K562 (cell line): ENCODE measurements at regions not wholly inside any gene's neighbourhood (a gene's known extent, or its start where the extent isn't known, plus 50 kb on each side); places are given as distances from the start of the nearest gene placed in this dataset.

Experiments
- ATAC-seq: fragments of 200-7000 bp; cut with Tn5 transposase; 3 replicates; pipeline ENCODE4 v1.9.1; 2020; ENCODE audit warnings: moderate library complexity
- BruUV-seq: library from RNA; stranded (reverse); fragments of 400-500 nt; replicated peaks from 2 replicates; lab custom pipeline; 2021; lab: Mats Ljungman, UMichigan
- CTCF ChIA-PET: fragments of 300-600 bp; formaldehyde crosslinking; extraction: SDS; loops from one replicate; lab custom pipeline; 2021; ENCODE audit warnings: low intra/inter-chr PET ratio; lab: Yijun Ruan, JAX
- POLR2A ChIA-PET: fragments of 300-600, 350-650 bp; sonication (Branson Sonifier 250); formaldehyde crosslinking; extraction: SDS; loops from one replicate; lab custom pipeline; 2021; ENCODE audit warnings: antibody characterized with exemption, inconsistent platforms; lab: Yijun Ruan, JAX
- DNase-seq, 4 experiments: peaks; one replicate each; pipeline versions ENCODE4 v3.0.0 to v3.0.0-alpha.2; 2011 to 2018; ENCODE audit warnings: low spot score in 3 of 4, mixed read lengths in 3 of 4; ENCODE audit errors: extremely low read depth in 1 of 4
- FAIRE-seq: peaks from 2 replicates; lab custom pipeline; 2011; peaks lifted over from hg19 to GRCh38; lab: Jason Lieb, UNC
- H2AFZ ChIP-seq: 2 replicates; pipeline ENCODE4 v1.6.0; 2011; ENCODE audit warnings: low read depth, low read length, control low read depth, inconsistent platforms
- H3K27ac ChIP-seq: fragments of 200-600 bp; 3 replicates; pipeline ENCODE4 v1.8.0; 2011; ENCODE audit warnings: low read depth, mild to moderate bottlenecking, control low read depth, inconsistent platforms, low read length, moderate library complexity, mixed read lengths; ENCODE audit errors: extremely low read depth
- H3K27me3 ChIP-seq, 2 experiments: fragments of 300-600 bp in 1 of 2; 2 replicates in 1 of 2; 3 replicates in 1 of 2; pipeline versions ENCODE4 v1.6.0 to v1.8.0; 2011; ENCODE audit warnings: inconsistent platforms in 2 of 2, low read length in 2 of 2, mild to moderate bottlenecking in 1 of 2, mixed read lengths in 1 of 2, moderate library complexity in 1 of 2; ENCODE audit not compliant: control insufficient read depth in 2 of 2, insufficient read depth in 2 of 2
- H3K36me3 ChIP-seq: fragments of 300-600 bp; 3 replicates; pipeline ENCODE4 v1.8.0; 2011; ENCODE audit warnings: mild to moderate bottlenecking, low read length, inconsistent platforms; ENCODE audit not compliant: control insufficient read depth, insufficient read depth
- H3K4me1 ChIP-seq, 2 experiments: fragments of 200-600 bp in 1 of 2; replicated peaks in 1 of 2; 2 replicates in 1 of 2; 3 replicates in 1 of 2; pipeline versions ENCODE4 v1.5.1 to v1.8.0; 2011; ENCODE audit warnings: inconsistent platforms in 2 of 2, low read length in 2 of 2, mild to moderate bottlenecking in 1 of 2, mixed read lengths in 1 of 2, moderate library complexity in 1 of 2; ENCODE audit not compliant: control insufficient read depth in 2 of 2, insufficient read depth in 2 of 2
- H3K4me2 ChIP-seq: 2 replicates; pipeline ENCODE4 v1.6.1; 2011; ENCODE audit warnings: low read length, control low read depth, inconsistent platforms, mixed read lengths; ENCODE audit not compliant: insufficient read depth
- H3K4me3 ChIP-seq: fragments of 200-600 bp; sonication (generic), shearing (Covaris generic); 2 replicates; pipeline ENCODE4 v1.5.1; 2016; ENCODE audit warnings: control low read depth, inconsistent platforms
- H3K79me2 ChIP-seq: fragments of 200-600 bp; 3 replicates; pipeline ENCODE4 v1.8.0; 2011; ENCODE audit warnings: low read length, inconsistent platforms; ENCODE audit not compliant: control insufficient read depth, insufficient read depth
- H3K9ac ChIP-seq, 2 experiments: 2 replicates each; pipeline versions ENCODE4 v1.6.0 to v1.6.1; 2011; ENCODE audit warnings: low read depth in 2 of 2, low read length in 2 of 2, control low read depth in 1 of 2, inconsistent platforms in 1 of 2, mild to moderate bottlenecking in 1 of 2, mixed read lengths in 1 of 2; ENCODE audit not compliant: insufficient read depth in 1 of 2
- H3K9me1 ChIP-seq: one replicate; pipeline ENCODE4 v1.6.0; 2011; ENCODE audit warnings: inconsistent platforms, mild to moderate bottlenecking, low read length, moderate library complexity; ENCODE audit not compliant: control insufficient read depth, insufficient read depth
- H3K9me3 ChIP-seq: replicated peaks from 2 replicates; pipeline ENCODE4 v1.5.1; 2011; ENCODE audit warnings: low read depth, low read length, inconsistent platforms; ENCODE audit not compliant: control insufficient read depth, insufficient read depth
- H4K20me1 ChIP-seq: replicated peaks from 2 replicates; pipeline ENCODE4 v1.6.1; 2011; ENCODE audit warnings: low read length, inconsistent platforms, mixed read lengths; ENCODE audit not compliant: control insufficient read depth, insufficient read depth
- E2F3 ChIP-seq: fragments of 250-450 bp; sonication (Bioruptor Pico); IDR thresholded peaks from 2 replicates; pipeline ENCODE4 v1.4.0; 2020; ENCODE audit warnings: mild to moderate bottlenecking
- IRF2 ChIP-seq: sonication (generic); formaldehyde crosslinking; IDR thresholded peaks from 2 replicates; pipeline ENCODE4 v1.8.1; 2022; ENCODE audit warnings: mild to moderate bottlenecking, missing genetic modification reagents
- PPARD ChIP-seq: fragments of 250-450 bp; sonication (Bioruptor Pico); IDR thresholded peaks from 2 replicates; pipeline ENCODE4 v1.8.0; 2022; ENCODE audit warnings: inconsistent platforms, mild to moderate bottlenecking, moderate library complexity
- PRMT5 ChIP-seq: sonication (generic); formaldehyde crosslinking; IDR thresholded peaks from 2 replicates; pipeline ENCODE4 v1.5.0; 2020; ENCODE audit warnings: missing genetic modification reagents
- RFX5 ChIP-seq: IDR thresholded peaks from 2 replicates; pipeline ENCODE4 v1.6.1; 2011; ENCODE audit warnings: low read depth, mild to moderate bottlenecking, improper control_type of control experiment, low read length
- SP1 ChIP-seq: sonication (generic); formaldehyde crosslinking; IDR thresholded peaks from 2 replicates; pipeline ENCODE4 v1.8.1; 2022; ENCODE audit warnings: mild to moderate bottlenecking, missing genetic modification reagents
- STAG1 ChIP-seq: sonication (generic); formaldehyde crosslinking; IDR thresholded peaks from 2 replicates; pipeline ENCODE4 v1.5.0; 2020; ENCODE audit warnings: missing genetic modification reagents, borderline replicate concordance
- WGBS: fragments of 100-300 bp; shearing (Covaris generic); methylation state at CpG from one replicate; pipeline ENCODE4 v1.1.6; 2016; ENCODE audit warnings: low coverage, mixed read lengths; ENCODE audit not compliant: insufficient coverage; ENCODE audit errors: missing lambda C conversion rate; 5-methylcytosine and 5-hydroxymethylcytosine counted together
- in situ Hi-C: fragments of 300-500 bp; cut with MboI; formaldehyde crosslinking; loops from 4 replicates; pipeline ENCODE4 v1.15.0; 2018; ENCODE audit warnings: inconsistent platforms, mixed read lengths
- intact Hi-C: fragments of 100-400 bp; cut with micrococcal nuclease; formaldehyde crosslinking; loops from 2 replicates; pipeline ENCODE4 v1.14.2; 2022
- TF ChIP-seq, protein P1 (sequence below): fragments of 250-450 bp; sonication (Bioruptor Pico); IDR thresholded peaks from 2 replicates; pipeline ENCODE4 v1.5.0; 2021; ENCODE audit warnings: mild to moderate bottlenecking, moderate library complexity
- TF ChIP-seq, protein P2 (sequence below): fragments of 250-450 bp; sonication (Bioruptor Pico); IDR thresholded peaks from 2 replicates; pipeline ENCODE4 v1.4.0; 2020; ENCODE audit warnings: mild to moderate bottlenecking, moderate library complexity, borderline replicate concordance

- Histone ChIP-seq H3K79me2 (no peaks in the 10 kb centered on the region), H3K4me1 (no peaks in the 10 kb centered on the region), H3K36me3 (no peaks in the 10 kb centered on the region), H4K20me1 (no peaks in the 10 kb centered on the region), H3K9me1 (no peaks in the 10 kb centered on the region), H3K27me3 (no peaks in the 10 kb centered on the region), H3K4me3 (no peak overlapping the region), H3K9ac (no peak overlapping the region), H3K9me3 (no peaks in the 10 kb centered on the region; the same call in 1 of the 2 replicates), H3K27ac (no peak overlapping the region), H2AFZ (no peak overlapping the region), H3K4me2 (no peak overlapping the region)
- in situ Hi-C loops: no loop called here
- DNase-seq (no peak), FAIRE-seq (no peak), ATAC-seq (no peak)
- WGBS: 0% methylated on average over 2 of the region's 2 CpGs
- BruUV-seq: no TSS peak
- POLR2A ChIA-PET: no interaction called here
- CTCF ChIA-PET: no interaction called here
- intact Hi-C loops: no loop called here
- TF ChIP-seq PPARD (no peak), E2F3 (CRISPR knock-in tag) (no peak), SP1 (no peak), IRF2 (CRISPR knock-in tag) (no peak), PRMT5 (CRISPR knock-in tag) (no peak), STAG1 (CRISPR knock-in tag) (no peak), RFX5 (no peak)
- TF ChIP-seq, protein P1, sequence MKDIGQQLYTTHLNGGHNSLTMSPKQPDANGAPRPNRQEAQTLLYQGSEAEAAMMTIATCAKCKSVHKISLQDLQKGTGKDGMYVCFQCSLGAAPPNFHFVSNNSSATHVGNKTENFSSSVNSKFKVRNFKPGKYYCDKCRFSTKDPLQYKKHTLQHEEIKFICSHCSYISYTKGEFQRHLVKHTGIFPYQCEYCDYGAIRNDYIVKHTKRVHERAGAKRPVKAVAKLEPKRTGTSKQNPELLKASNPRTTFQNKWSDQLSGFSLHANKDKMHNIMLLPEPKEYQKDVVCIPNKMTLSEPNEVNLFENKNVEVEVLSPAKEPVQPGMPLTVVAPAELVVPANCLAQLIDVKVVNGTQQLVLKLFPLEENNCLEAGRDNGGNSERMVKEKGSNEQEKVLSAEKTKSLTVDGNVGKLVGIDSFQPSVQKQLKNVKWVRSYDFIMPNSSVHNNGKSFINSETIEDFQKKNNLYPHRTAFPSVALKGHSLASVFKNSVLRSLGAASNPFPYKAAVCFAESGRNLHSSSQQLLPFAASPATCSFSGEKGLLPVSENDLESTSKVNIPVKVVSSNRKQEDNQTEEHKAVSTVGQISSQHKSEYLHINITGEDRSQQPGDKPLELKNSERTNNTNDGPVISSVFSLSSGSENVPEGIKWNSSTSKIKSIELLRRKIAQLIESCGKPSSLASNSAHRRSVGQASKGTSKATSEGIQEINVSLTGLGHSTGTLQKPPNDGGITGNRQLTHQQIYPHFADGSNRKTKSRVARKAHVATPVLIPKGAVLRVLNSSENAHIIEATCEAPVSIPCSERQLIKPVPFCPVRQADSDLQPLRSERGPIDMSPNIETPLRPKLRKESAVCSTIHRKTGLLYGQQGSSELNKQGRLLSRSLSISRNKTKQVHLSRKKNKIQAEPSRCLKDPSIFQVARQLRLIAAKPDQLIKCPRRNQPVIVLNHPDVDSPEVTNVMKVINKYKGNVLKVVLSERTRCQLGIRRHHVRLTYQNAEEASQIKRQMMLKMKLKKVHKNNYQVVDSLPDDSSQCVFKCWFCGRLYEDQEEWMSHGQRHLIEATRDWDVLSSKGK (CRISPR knock-in tag): no peak
- TF ChIP-seq, protein P2, sequence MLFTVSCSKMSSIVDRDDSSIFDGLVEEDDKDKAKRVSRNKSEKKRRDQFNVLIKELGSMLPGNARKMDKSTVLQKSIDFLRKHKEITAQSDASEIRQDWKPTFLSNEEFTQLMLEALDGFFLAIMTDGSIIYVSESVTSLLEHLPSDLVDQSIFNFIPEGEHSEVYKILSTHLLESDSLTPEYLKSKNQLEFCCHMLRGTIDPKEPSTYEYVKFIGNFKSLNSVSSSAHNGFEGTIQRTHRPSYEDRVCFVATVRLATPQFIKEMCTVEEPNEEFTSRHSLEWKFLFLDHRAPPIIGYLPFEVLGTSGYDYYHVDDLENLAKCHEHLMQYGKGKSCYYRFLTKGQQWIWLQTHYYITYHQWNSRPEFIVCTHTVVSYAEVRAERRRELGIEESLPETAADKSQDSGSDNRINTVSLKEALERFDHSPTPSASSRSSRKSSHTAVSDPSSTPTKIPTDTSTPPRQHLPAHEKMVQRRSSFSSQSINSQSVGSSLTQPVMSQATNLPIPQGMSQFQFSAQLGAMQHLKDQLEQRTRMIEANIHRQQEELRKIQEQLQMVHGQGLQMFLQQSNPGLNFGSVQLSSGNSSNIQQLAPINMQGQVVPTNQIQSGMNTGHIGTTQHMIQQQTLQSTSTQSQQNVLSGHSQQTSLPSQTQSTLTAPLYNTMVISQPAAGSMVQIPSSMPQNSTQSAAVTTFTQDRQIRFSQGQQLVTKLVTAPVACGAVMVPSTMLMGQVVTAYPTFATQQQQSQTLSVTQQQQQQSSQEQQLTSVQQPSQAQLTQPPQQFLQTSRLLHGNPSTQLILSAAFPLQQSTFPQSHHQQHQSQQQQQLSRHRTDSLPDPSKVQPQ (CRISPR knock-in tag): no peak
These were observed 180.4 kb upstream of the PHYHIPL start for GRCh38 chr10:58996063-58996462.
